ENCODE measurements at regions not wholly inside any gene's neighbourhood (a gene's known extent, or its start where the extent isn't known, plus 50 kb on each side); places are given as distances from the start of the nearest gene placed in this dataset.

- ChIA-PET CTCF (no interaction called here), POLR2A (no interaction called here)
- TF ChIP-seq, protein P1, sequence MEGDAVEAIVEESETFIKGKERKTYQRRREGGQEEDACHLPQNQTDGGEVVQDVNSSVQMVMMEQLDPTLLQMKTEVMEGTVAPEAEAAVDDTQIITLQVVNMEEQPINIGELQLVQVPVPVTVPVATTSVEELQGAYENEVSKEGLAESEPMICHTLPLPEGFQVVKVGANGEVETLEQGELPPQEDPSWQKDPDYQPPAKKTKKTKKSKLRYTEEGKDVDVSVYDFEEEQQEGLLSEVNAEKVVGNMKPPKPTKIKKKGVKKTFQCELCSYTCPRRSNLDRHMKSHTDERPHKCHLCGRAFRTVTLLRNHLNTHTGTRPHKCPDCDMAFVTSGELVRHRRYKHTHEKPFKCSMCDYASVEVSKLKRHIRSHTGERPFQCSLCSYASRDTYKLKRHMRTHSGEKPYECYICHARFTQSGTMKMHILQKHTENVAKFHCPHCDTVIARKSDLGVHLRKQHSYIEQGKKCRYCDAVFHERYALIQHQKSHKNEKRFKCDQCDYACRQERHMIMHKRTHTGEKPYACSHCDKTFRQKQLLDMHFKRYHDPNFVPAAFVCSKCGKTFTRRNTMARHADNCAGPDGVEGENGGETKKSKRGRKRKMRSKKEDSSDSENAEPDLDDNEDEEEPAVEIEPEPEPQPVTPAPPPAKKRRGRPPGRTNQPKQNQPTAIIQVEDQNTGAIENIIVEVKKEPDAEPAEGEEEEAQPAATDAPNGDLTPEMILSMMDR (IDR thresholded peaks at IDR 0.05; ENCODE audit: insufficient read depth, low read length, missing control alignments) = no peak
- DNase-seq (ENCODE audit: low read depth, low spot score) = no peak
- no peak overlapping the region for H3K4me3 ChIP-seq (ENCODE audit: low read depth, low read length)
These were observed 402.6 kb upstream of the KIF2B start for GRCh38 chr17:53420035-53420641.

GRCh38 chr17:53409588-53409987 lies 413.1 kb upstream of the KIF2B start:
- ChIA-PET POLR2A (no interaction called here), CTCF (no interaction called here)
- no peak for DNase-seq (ENCODE audit: low read depth, low spot score)
- H3K4me3 ChIP-seq (ENCODE audit: low read depth, low read length) = no peak overlapping the region
- TF ChIP-seq, protein P1 (IDR thresholded peaks at IDR 0.05; ENCODE audit: insufficient read depth, low read length, missing control alignments) = no peak

GRCh38 chr17:53406907-53407306 lies 415.8 kb upstream of the KIF2B start:
- POLR2A ChIA-PET = no interaction called here
- TF ChIP-seq, protein P1 (IDR thresholded peaks at IDR 0.05; ENCODE audit: insufficient read depth, low read length, missing control alignments) = no peak
- no peak for DNase-seq (ENCODE audit: low read depth, low spot score)
- CTCF ChIA-PET = no interaction called here
- no peak overlapping the region for H3K4me3 ChIP-seq (ENCODE audit: low read depth, low read length)

DNA sequence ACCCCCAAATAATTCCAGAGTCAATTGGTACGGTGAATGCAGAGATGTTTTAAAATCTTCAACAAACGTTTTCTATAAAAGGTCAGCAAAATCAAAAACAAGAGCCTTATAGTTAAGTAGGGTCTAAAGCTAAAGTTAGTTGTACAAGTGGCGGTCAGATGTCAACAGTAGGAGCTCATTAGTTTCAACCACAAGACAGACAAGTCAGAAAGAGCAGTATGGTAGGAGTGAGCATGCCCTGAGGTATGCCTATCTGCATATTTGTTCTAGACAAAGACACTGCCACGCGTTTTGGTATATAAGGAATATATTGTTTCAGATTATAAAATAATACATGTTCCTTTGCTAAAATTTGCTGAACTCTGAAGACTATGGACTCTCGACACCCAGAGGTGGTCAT lies 431.5 kb upstream of the KIF2B start:
- CTCF ChIA-PET = no interaction called here
- TF ChIP-seq, protein P1 (IDR thresholded peaks at IDR 0.05; ENCODE audit: insufficient read depth, low read length, missing control alignments) = no peak
- POLR2A ChIA-PET = no interaction called here

GRCh38 chr17:53390575-53390974 lies 432.2 kb upstream of the KIF2B start:
- TF ChIP-seq, protein P1 (IDR thresholded peaks at IDR 0.05; ENCODE audit: insufficient read depth, low read length, missing control alignments) = no peak
- ChIA-PET POLR2A (no interaction called here), CTCF (no interaction called here)
- no peak overlapping the region for H3K4me3 ChIP-seq (ENCODE audit: low read depth, low read length)
- no peak for DNase-seq (ENCODE audit: low read depth, low spot score)

More for the DNA sequence above, 431.5 kb upstream of the KIF2B start:
- H3K4me3 ChIP-seq (ENCODE audit: low read depth, low read length) = no peak overlapping the region
- no peak for DNase-seq (ENCODE audit: low read depth, low spot score)

GRCh38 chr17:53387745-53388144 lies 435.0 kb upstream of the KIF2B start:
- ChIA-PET CTCF (no interaction called here), POLR2A (no interaction called here)
- TF ChIP-seq, protein P1 (IDR thresholded peaks at IDR 0.05; ENCODE audit: insufficient read depth, low read length, missing control alignments) = no peak
- no peak overlapping the region for H3K4me3 ChIP-seq (ENCODE audit: low read depth, low read length)
- DNase-seq (ENCODE audit: low read depth, low spot score) = no peak

All from AG04449 (cell line).